GM10266 (cell line): ENCODE measurements at regions not wholly inside any gene's neighbourhood (a gene's known extent, or its start where the extent isn't known, plus 50 kb on each side); places are given as distances from the start of the nearest gene placed in this dataset.
"Not testable (repeated sequence)": the region's sequence is repeated elsewhere in the genome, so short reads cannot be mapped to it uniquely, and the experiment has no call there.

Source experiments
- DNase-seq: peaks from one replicate; pipeline ENCODE4 v3.0.0; 2012; ENCODE audit errors: extremely low spot score
- TF ChIP-seq, protein P1 (sequence below): IDR thresholded peaks from 2 replicates; pipeline ENCODE4 v1.5.1; 2012; ENCODE audit warnings: mild to moderate bottlenecking, low read depth; ENCODE audit not compliant: control insufficient read depth, insufficient read depth; ENCODE audit errors: missing control alignments

DNA sequence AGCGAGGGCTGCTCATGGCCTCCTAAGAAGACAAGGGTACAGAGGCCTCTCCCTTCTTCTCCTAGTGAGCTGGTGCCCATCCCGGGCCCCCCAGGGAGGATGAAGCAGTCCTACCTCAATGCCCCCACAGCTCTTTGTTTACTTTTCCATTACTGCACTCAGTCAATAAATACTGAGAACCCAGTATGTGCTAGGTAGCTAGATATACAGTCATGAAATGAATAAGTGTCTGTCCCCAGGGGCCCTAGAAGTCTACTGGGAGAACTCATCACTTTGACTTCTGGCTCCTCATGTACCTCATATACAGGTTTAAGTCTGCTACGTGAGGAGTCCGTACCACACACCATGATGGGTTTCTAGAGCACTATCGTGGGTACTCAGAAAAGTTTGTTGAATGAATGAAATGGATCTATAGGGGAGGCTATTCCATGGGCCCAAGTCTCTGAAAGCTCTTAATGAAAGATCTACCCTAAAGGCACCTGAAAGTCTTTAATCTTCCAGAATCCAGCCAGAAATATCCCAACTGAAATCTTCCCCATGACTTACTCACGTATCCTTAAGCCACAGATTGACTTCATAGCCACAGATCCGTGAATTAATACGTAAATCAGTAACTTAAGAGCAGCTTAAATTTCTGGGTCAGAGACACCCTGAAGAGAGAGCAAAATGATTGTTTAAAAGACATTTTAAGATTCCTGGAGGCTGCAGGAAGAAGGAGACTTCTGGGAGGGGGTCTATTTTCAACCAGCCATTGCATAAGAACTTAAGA, 51.6 kb upstream of the POMP start:
- TF ChIP-seq, protein P1, sequence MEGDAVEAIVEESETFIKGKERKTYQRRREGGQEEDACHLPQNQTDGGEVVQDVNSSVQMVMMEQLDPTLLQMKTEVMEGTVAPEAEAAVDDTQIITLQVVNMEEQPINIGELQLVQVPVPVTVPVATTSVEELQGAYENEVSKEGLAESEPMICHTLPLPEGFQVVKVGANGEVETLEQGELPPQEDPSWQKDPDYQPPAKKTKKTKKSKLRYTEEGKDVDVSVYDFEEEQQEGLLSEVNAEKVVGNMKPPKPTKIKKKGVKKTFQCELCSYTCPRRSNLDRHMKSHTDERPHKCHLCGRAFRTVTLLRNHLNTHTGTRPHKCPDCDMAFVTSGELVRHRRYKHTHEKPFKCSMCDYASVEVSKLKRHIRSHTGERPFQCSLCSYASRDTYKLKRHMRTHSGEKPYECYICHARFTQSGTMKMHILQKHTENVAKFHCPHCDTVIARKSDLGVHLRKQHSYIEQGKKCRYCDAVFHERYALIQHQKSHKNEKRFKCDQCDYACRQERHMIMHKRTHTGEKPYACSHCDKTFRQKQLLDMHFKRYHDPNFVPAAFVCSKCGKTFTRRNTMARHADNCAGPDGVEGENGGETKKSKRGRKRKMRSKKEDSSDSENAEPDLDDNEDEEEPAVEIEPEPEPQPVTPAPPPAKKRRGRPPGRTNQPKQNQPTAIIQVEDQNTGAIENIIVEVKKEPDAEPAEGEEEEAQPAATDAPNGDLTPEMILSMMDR = no peak
- no peak for DNase-seq

DNA sequence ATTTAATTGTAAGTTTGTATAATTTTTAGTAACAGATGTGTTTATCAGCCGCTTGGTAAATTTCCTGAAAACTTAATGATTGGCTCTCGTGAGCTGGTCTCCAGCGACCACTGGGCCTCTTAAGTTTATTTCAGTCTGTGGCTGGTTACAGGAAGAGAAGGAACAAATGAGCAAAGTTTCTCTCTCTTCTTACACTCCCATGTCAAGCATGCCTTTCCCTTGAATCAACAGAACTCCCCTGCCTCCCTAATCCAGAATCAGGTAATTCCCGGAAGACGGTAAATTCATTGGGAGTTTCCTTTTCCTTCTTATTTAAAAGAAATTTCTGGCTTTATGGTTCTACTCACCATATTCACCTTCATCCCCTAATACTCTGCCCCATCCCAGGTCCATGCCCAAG, 52.5 kb upstream of the POMP start:
- TF ChIP-seq, protein P1 = no peak
- no peak for DNase-seq

DNA sequence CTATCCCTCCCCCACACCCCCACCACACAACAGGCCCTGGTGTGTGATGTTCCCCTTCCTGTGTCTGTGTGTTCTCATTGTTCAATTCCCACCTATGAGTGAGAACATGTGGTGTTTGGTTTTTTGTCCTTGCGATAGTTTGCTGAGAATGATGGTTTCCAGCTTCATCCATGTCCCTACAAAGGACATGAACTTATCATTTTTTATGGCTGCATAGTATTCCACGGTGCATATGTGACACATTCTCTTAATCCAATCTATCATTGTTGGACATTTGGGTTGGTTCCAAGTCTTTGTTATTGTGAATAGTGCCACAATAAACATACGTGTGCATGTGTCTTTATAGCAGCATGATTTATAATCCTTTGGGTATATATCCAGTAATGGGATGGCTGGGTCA, 53.8 kb upstream of the POMP start:
- DNase-seq = not testable (repeated sequence)

DNA sequence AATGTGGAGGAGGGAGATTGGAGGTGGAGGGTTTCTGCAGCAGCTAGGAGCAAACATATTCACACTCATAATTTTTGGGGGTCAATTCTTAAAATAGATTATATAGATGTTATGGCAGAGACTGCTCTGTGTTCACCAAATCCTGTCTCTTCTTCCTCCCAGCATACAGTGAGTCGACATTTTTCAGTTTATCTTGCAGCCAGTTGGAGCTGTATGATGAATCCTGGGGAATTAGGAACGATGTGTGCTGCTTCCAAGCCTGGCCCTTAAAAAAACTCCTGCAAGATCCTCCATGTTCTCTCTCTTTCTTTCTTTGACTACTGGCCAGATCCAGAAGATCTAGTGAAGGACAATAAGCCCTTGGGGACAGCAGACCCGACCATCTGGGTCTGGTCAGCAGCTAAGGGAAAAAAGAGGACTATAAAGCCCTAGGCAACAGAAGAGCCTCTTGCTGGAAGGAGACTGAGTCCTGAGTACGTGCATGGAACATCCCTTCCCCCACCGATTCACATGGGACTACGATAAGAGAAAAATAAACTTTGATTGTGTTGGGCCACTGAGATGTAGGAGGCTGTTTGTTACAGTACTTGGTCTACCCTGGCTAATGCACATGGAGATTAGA, 55.8 kb upstream of the POMP start:
- DNase-seq = no peak
- TF ChIP-seq, protein P1 = no peak

DNA sequence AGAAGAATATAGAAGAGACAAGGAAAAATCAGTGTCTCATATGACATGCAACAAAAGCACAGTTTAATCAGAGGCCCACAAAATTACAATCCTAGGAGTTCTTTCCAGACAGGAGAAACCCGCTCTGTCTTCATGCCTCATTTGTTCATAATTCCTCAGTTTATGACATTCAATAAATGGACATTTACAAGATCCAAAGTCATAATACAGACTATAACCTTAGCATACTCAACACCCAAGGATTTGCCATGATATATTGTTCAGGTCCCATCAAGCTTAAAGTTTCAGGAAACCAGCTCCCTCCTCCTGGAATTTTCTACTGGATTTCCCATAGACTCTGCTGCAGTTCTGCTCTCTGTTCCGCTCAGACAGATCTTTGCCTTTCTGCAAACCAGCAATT, 56.4 kb upstream of the POMP start:
- TF ChIP-seq, protein P1 = no peak
- no peak for DNase-seq

DNA sequence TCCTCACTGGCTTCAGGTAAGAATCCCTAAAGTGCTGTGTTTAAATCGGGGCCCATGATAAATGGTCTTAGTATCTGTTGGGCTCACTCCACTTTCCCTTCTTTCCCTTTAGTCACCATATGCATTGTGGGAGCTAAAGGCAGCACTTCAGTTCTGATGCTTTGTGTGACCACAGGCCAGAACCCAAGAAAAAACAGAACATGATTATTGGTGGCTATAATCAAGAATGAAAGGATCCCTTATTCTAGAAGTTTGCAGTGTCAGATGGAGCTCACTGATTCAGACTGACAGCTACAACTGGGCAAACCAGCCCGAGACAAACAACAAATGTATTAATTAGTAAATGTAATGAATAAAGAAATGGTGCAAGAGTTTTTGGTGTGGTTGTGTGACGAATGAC, 57.3 kb upstream of the POMP start:
- no peak for DNase-seq
- TF ChIP-seq, protein P1 = no peak

DNA sequence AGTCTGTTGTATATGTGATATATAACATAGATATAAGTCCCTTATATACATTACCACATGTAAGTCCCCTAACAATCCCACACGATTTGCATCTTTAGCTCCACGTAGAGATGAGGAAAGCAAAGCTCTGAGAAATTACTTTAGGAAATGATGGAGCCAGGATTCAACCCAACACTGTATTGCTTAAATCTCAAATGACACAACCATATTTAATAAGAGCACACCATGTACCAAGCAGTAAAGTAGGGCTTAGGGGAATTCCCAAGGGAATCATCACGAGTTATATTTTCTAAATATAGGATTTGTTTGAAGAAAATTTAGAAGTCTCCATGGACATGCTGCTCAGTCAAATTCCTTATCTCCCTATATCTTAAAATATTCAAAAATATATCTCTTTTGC, 61.3 kb upstream of the POMP start:
- no peak for DNase-seq
- TF ChIP-seq, protein P1 = no peak
